Tibial nerve (tissue), 4 donors: ENCODE measurements at regions not wholly inside any gene's neighbourhood (a gene's known extent, or its start where the extent isn't known, plus 50 kb on each side); places are given as distances from the start of the nearest gene placed in this dataset.

Source experiments
- DNase-seq, 2 donors: peaks; one replicate each; pipeline ENCODE4 v3.0.0-alpha.2; 2019; ENCODE audit warnings: low spot score in 2 of 2
- H3K27ac ChIP-seq, 4 donors: fragments of 200-600 bp; sonication (generic) in 3 of 4; one replicate each; pipeline ENCODE4 v1.5.1; 2017 to 2019; ENCODE audit warnings: mild to moderate bottlenecking in 1 of 4
- H3K27me3 ChIP-seq, 2 donors: fragments of 200-600 bp; sonication (generic) in 1 of 2; one replicate each; pipeline versions ENCODE4 v1.5.1 to v1.6.0; 2017 to 2019
- H3K36me3 ChIP-seq, 3 donors: fragments of 200-600 bp; sonication (generic); one replicate each; pipeline ENCODE4 v1.5.1; 2018 to 2019
- H3K4me1 ChIP-seq, 4 donors: fragments of 200-600 bp; sonication (generic) in 3 of 4; one replicate each; pipeline ENCODE4 v1.5.1; 2017 to 2019
- H3K4me3 ChIP-seq, 4 donors: fragments of 200-600 bp; sonication (generic) in 3 of 4; one replicate each; pipeline ENCODE4 v1.5.1; 2017 to 2019; ENCODE audit warnings: mild to moderate bottlenecking in 1 of 4, moderate library complexity in 1 of 4
- H3K9me3 ChIP-seq, 4 donors: fragments of 200-600 bp; sonication (generic) in 3 of 4; one replicate each; pipeline ENCODE4 v1.5.1; 2017 to 2019
- EP300 ChIP-seq, 2 donors: sonication (generic); formaldehyde crosslinking; IDR thresholded peaks; one replicate each; pipeline ENCODE4 v1.6.1; 2017; ENCODE audit warnings: antibody characterized with exemption in 2 of 2, mild to moderate bottlenecking in 1 of 2
- POLR2A ChIP-seq, 2 donors: fragments of 450-650 bp; IDR thresholded peaks; one replicate each; pipeline ENCODE4 v1.6.1; 2017; ENCODE audit warnings: antibody characterized with exemption in 2 of 2, mild to moderate bottlenecking in 2 of 2, moderate library complexity in 2 of 2
- WGBS, 2 donors: methylation state at CpG; one replicate each; pipeline ENCODE4 v1.1.5; 2018; 5-methylcytosine and 5-hydroxymethylcytosine counted together
- TF ChIP-seq, protein P1 (sequence below), 5 experiments: fragments of 200-600 bp in 3 of 5; fragments of 450-650 bp in 2 of 5; sonication (generic) in 3 of 5; IDR thresholded peaks; one replicate each; pipeline ENCODE4 v1.5.1; 2016 to 2019; ENCODE audit warnings: antibody characterized with exemption in 5 of 5, mild to moderate bottlenecking in 3 of 5, moderate library complexity in 2 of 5

DNA sequence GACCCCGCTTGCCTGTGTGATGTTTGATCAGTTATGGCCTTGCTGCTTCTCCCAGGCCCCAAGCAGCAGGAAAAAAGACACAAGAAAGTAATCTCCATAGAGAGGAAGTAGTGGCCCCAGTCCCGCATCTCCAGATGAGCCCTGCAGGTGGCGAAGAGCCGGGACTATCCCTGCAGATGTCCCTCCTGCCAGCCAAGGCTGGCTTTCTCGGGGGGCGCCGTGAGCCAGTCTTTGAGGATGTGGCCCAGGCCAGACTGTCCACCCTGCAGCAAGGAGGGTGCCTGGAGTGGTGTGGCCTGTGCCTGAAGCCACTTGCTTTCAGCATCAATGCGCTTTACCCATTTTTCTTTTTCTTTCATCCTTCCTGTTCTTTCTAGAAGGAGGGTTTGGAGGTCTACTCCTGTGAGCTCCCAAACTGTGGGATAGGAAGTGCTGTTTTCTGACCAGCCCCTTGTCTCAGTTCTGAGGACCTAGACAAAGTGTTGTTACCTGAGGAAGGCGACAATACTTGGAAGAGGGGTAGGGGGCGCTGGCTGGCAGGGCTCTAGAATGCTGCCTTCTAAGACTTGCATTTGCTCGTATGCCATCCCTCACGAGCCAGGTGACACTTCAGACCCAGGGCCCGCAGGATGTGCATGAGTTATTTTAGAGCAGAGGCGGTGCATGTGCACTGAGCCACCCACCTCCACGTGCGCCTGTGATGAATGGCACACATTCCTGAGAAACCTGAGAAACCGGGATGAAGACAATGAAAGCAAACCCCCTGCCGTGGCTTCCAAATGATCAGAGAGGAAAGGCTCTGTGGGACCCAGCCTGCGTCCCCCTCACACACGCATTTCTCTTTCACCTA is 255.8 kb downstream of the FBXO15 start:
- WGBS, 2 donors = 43% methylated on average over 19 to 20 of the region's 20 CpGs
- Histone ChIP-seq H3K27me3 (no peaks in the 10 kb centered on the region), H3K27ac (no peak overlapping the region), H3K4me1 (no peaks in the 10 kb centered on the region), H3K36me3 (no peaks in the 10 kb centered on the region), H3K9me3 (no peaks in the 10 kb centered on the region), H3K4me3 (no peak overlapping the region)
- no peak for DNase-seq
- no peak for TF ChIP-seq POLR2A (IDR thresholded peaks at IDR 0.05)
- TF ChIP-seq EP300 (IDR thresholded peaks at IDR 0.05) = no peak
- TF ChIP-seq, protein P1, sequence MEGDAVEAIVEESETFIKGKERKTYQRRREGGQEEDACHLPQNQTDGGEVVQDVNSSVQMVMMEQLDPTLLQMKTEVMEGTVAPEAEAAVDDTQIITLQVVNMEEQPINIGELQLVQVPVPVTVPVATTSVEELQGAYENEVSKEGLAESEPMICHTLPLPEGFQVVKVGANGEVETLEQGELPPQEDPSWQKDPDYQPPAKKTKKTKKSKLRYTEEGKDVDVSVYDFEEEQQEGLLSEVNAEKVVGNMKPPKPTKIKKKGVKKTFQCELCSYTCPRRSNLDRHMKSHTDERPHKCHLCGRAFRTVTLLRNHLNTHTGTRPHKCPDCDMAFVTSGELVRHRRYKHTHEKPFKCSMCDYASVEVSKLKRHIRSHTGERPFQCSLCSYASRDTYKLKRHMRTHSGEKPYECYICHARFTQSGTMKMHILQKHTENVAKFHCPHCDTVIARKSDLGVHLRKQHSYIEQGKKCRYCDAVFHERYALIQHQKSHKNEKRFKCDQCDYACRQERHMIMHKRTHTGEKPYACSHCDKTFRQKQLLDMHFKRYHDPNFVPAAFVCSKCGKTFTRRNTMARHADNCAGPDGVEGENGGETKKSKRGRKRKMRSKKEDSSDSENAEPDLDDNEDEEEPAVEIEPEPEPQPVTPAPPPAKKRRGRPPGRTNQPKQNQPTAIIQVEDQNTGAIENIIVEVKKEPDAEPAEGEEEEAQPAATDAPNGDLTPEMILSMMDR (IDR thresholded peaks at IDR 0.05) = no peak

DNA sequence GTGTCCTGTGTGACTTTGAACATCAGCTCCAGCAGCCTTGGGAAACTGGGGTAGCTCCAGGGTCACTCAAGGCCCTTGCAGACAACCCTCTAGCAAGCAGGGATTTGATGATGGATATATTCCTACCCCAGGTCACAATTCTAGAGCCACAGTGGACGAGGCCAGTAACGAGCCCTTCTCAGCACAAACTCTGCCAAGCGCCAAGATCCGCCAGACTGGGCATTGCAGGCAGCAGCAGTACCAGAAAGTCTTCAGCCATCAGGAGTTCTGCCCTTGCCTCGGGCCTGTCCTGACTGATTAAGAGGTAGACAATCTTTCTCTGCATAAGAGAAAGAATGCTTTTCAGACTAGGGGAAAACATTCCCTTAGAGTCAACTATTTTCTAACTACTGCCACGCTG is 259.1 kb downstream of the FBXO15 start:
- no peaks in the 10 kb centered on the region for H3K27me3 ChIP-seq
- H3K4me1 ChIP-seq = no peaks in the 10 kb centered on the region
- H3K4me3 ChIP-seq = no peak overlapping the region
- no peak overlapping the region for H3K27ac ChIP-seq
- no peaks in the 10 kb centered on the region for H3K9me3 ChIP-seq
- H3K36me3 ChIP-seq = no peaks in the 10 kb centered on the region
- TF ChIP-seq EP300 (IDR thresholded peaks at IDR 0.05) (no peak), POLR2A (IDR thresholded peaks at IDR 0.05) (no peak)
- TF ChIP-seq, protein P1 (IDR thresholded peaks at IDR 0.05) = no peak
- WGBS, 2 donors = 71 to 79% methylated on average over 6 of the region's 6 CpGs
- no peak for DNase-seq

DNA sequence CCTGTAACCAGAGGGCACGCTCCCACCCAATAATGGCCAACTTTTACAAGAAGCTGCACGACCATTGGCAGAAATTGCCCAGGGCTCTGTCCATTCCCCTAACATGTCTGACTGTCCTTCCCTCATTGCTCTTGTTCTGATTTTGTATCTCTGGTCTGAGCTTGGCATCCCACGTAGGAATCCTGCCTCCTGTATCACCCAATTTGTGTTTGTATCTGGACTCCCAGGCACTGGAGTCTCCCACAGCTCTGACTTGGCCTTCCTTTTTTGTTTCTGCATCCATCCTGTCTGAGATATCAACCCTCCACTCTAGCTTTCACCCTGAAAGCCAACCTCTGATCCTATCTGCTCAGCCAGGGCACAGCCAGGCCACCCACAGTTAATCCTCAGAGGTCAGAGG is 259.8 kb downstream of the FBXO15 start:
- DNase-seq = no peak
- no peak for TF ChIP-seq POLR2A (IDR thresholded peaks at IDR 0.05)
- TF ChIP-seq EP300 (IDR thresholded peaks at IDR 0.05) = no peak

DNA sequence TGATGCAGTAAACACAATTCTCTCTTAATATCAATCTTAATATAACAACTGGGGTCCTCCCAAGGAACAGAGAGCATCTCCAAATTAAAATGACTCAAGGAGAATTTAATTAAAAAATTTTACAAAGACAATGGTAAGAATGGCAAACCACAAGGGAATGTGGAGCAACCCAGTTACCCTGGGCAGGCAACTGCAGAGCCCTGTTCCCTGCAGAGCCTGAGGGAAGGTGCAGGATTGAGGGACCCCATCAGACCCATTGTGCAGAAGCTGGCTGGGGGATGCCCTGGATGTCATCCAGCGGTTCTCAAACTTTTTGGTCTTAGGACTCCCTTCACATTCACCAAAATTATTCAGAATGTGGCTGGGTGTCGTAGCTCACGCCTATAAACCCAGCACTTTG is 262.8 kb downstream of the FBXO15 start:
- WGBS, 2 donors = 95 to 97% methylated on average over 3 of the region's 3 CpGs
- Histone ChIP-seq H3K4me1 (no peaks in the 10 kb centered on the region), H3K36me3 (no peaks in the 10 kb centered on the region), H3K27ac (no peak overlapping the region), H3K9me3 (no peaks in the 10 kb centered on the region), H3K4me3 (no peak overlapping the region), H3K27me3 (no peaks in the 10 kb centered on the region)
- DNase-seq = no peak
- TF ChIP-seq, protein P1 (IDR thresholded peaks at IDR 0.05) = no peak
- TF ChIP-seq EP300 (IDR thresholded peaks at IDR 0.05) (no peak), POLR2A (IDR thresholded peaks at IDR 0.05) (no peak)

More for the DNA sequence above, 259.8 kb downstream of the FBXO15 start:
- Histone ChIP-seq H3K4me3 (no peak overlapping the region), H3K27ac (no peak overlapping the region), H3K36me3 (no peaks in the 10 kb centered on the region), H3K27me3 (no peaks in the 10 kb centered on the region), H3K9me3 (no peaks in the 10 kb centered on the region), H3K4me1 (no peaks in the 10 kb centered on the region)
- 83 to 85% methylated on average over 3 of the region's 3 CpGs for WGBS, 2 donors

DNA sequence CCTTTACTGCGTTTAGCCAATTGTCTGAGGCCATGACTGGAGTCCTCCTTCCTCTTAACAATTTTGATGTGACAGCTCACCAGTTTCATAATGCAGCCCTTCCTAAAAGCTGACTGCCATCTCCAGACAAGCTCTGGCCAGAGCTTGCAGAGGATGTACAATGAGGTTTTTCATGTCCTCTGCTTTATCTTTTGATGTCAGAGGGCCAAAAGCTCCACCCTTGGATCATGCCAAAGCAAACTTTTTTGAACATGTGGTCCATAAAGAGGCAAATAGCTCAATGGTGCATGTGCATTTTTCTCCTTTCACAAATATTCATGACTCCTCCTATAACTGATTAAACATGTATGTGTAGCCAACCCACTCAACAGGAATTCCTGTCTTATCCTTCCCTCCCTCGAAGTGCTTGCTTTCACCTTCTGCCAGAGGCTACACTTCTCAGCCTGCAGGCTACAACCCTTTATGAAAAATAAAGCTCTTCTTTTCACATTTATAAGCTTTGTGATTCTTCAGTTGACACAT is 266.2 kb downstream of the FBXO15 start:
- TF ChIP-seq POLR2A (IDR thresholded peaks at IDR 0.05) (no peak), EP300 (IDR thresholded peaks at IDR 0.05) (no peak)
- TF ChIP-seq, protein P1 (IDR thresholded peaks at IDR 0.05) = no peak
- Histone ChIP-seq H3K9me3 (no peaks in the 10 kb centered on the region), H3K4me3 (no peak overlapping the region), H3K27ac (no peak overlapping the region), H3K27me3 (no peaks in the 10 kb centered on the region), H3K36me3 (no peaks in the 10 kb centered on the region), H3K4me1 (no peaks in the 10 kb centered on the region)
- no peak for DNase-seq
- WGBS, 2 donors = 65 to 67% methylated on average over 2 of the region's 2 CpGs
